ENCODE measurements at regions not wholly inside any gene's neighbourhood (a gene's known extent, or its start where the extent isn't known, plus 50 kb on each side); places are given as distances from the start of the nearest gene placed in this dataset.

- DNase-seq (ENCODE audit: low read depth in 1 of 2, low spot score in 1 of 2) = no peak
- H3K4me3 ChIP-seq (replicated peaks; ENCODE audit: insufficient read depth, low read length) = no peak overlapping the region
- TF ChIP-seq SPI1 (IDR thresholded peaks at IDR 0.05; ENCODE audit: borderline replicate concordance, low read depth) (no peak), GABPA (IDR thresholded peaks at IDR 0.05; ENCODE audit: low read depth) (no peak), REST (IDR thresholded peaks at IDR 0.05; ENCODE audit: insufficient replicate concordance, low read depth) (no peak), POLR2AphosphoS5 (IDR thresholded peaks at IDR 0.05; ENCODE audit: low read depth) (no peak), CTCF (IDR thresholded peaks at IDR 0.05; ENCODE audit: insufficient read depth, low read length) (no peak)
- H3K27ac ChIP-seq (replicated peaks) = no peak overlapping the region
- H3K27me3 ChIP-seq (ENCODE audit: insufficient read depth, poor library complexity, severe bottlenecking) = no peaks in the 10 kb centered on the region
Observed at GRCh38 chr20:60354024-60354580, 395.9 kb downstream of the CDH26 start.

- H3K27ac ChIP-seq (replicated peaks) = no peak overlapping the region
- no peak overlapping the region for H3K4me3 ChIP-seq (replicated peaks; ENCODE audit: insufficient read depth, low read length)
- no peak for TF ChIP-seq POLR2AphosphoS5 (IDR thresholded peaks at IDR 0.05; ENCODE audit: low read depth)
- no peak for TF ChIP-seq GABPA (IDR thresholded peaks at IDR 0.05; ENCODE audit: low read depth)
- TF ChIP-seq SPI1 (IDR thresholded peaks at IDR 0.05; ENCODE audit: borderline replicate concordance, low read depth) = no peak
- TF ChIP-seq CTCF (IDR thresholded peaks at IDR 0.05; ENCODE audit: insufficient read depth, low read length) = no peak
- TF ChIP-seq REST (IDR thresholded peaks at IDR 0.05; ENCODE audit: insufficient replicate concordance, low read depth) = no peak
- DNase-seq (ENCODE audit: low read depth in 1 of 2, low spot score in 1 of 2) = no peak
- no peaks in the 10 kb centered on the region for H3K27me3 ChIP-seq (ENCODE audit: insufficient read depth, poor library complexity, severe bottlenecking)
Observed at GRCh38 chr20:60358101-60358500, 399.9 kb downstream of the CDH26 start.

- TF ChIP-seq CTCF (IDR thresholded peaks at IDR 0.05; ENCODE audit: insufficient read depth, low read length) = no peak
- no peak for TF ChIP-seq SPI1 (IDR thresholded peaks at IDR 0.05; ENCODE audit: borderline replicate concordance, low read depth)
- no peak for TF ChIP-seq REST (IDR thresholded peaks at IDR 0.05; ENCODE audit: insufficient replicate concordance, low read depth)
- TF ChIP-seq GABPA (IDR thresholded peaks at IDR 0.05; ENCODE audit: low read depth) = no peak
- no peak for TF ChIP-seq POLR2AphosphoS5 (IDR thresholded peaks at IDR 0.05; ENCODE audit: low read depth)
- no peak for DNase-seq (ENCODE audit: low read depth in 1 of 2, low spot score in 1 of 2)
- H3K27ac ChIP-seq (replicated peaks) = no peak overlapping the region
- no peak overlapping the region for H3K4me3 ChIP-seq (replicated peaks; ENCODE audit: insufficient read depth, low read length)
- H3K27me3 ChIP-seq (ENCODE audit: insufficient read depth, poor library complexity, severe bottlenecking) = no peaks in the 10 kb centered on the region
Observed at GRCh38 chr20:60359010-60359409, 400.8 kb downstream of the CDH26 start.

Measured in HL-60 (cell line).